HepG2 (cell line): ENCODE measurements at regions not wholly inside any gene's neighbourhood (a gene's known extent, or its start where the extent isn't known, plus 50 kb on each side); places are given as distances from the start of the nearest gene placed in this dataset.

Experiments used
- ATAC-seq: fragments of 200-7000 bp; cut with Tn5 transposase; 3 replicates; pipeline ENCODE4 v1.9.1; 2020; ENCODE audit warnings: mild to moderate bottlenecking, moderate library complexity
- BruUV-seq: library from RNA; stranded (reverse); fragments of 400-500 nt; replicated peaks from 2 replicates; lab custom pipeline; 2021; lab: Mats Ljungman, UMichigan
- CTCF ChIA-PET: fragments of 300-600 bp; formaldehyde crosslinking; extraction: SDS; loops from one replicate; lab custom pipeline; 2021; ENCODE audit warnings: low total read pairs, inconsistent platforms, low intra/inter-chr PET ratio; lab: Yijun Ruan, JAX
- POLR2A ChIA-PET: fragments of 350-600 bp; sonication (Branson Sonifier 250); formaldehyde crosslinking; loops from one replicate; lab custom pipeline; 2020; ENCODE audit warnings: antibody characterized with exemption, inconsistent platforms; lab: Yijun Ruan, JAX
- DNase-seq: peaks from one replicate; pipeline ENCODE4 v3.0.0-alpha.2; 2015; ENCODE audit warnings: low spot score
- FAIRE-seq: peaks from 3 replicates; lab custom pipeline; 2011; peaks lifted over from hg19 to GRCh38; lab: Jason Lieb, UNC
- H2AFZ ChIP-seq: one replicate; pipeline ENCODE4 v1.6.1; 2011; ENCODE audit warnings: low read length, inconsistent platforms
- H3K27ac ChIP-seq: fragments of 300-600 bp; 3 replicates; pipeline ENCODE4 v1.8.0; 2011; ENCODE audit warnings: mixed run types, mild to moderate bottlenecking, mixed read lengths, low read length, inconsistent platforms; ENCODE audit not compliant: insufficient read depth; ENCODE audit errors: extremely low read length
- H3K27me3 ChIP-seq, 2 experiments: fragments of 200-600 bp in 1 of 2; 2 replicates in 1 of 2; 3 replicates in 1 of 2; pipeline versions ENCODE4 v1.6.0 to v1.8.0; 2011; ENCODE audit warnings: low read length in 2 of 2, mild to moderate bottlenecking in 2 of 2, moderate library complexity in 2 of 2, inconsistent platforms in 1 of 2; ENCODE audit not compliant: insufficient read depth in 2 of 2, control insufficient read depth in 1 of 2
- H3K36me3 ChIP-seq, 2 experiments: fragments of 200-600 bp in 1 of 2; replicated peaks in 1 of 2; 2 replicates in 1 of 2; 3 replicates in 1 of 2; pipeline versions ENCODE4 v1.5.1 to v1.8.0; 2011; ENCODE audit warnings: low read length in 2 of 2, inconsistent platforms in 1 of 2; ENCODE audit not compliant: insufficient read depth in 2 of 2, control insufficient read depth in 1 of 2
- H3K4me1 ChIP-seq: 2 replicates; pipeline ENCODE4 v1.5.1; 2012; ENCODE audit warnings: low read length, inconsistent platforms; ENCODE audit not compliant: insufficient read depth
- H3K4me2 ChIP-seq: 2 replicates; pipeline ENCODE4 v1.6.0; 2011; ENCODE audit warnings: low read depth, low read length, inconsistent platforms
- H3K4me3 ChIP-seq, 3 experiments: fragments of 200-600 bp in 1 of 3; sonication (generic), shearing (Covaris generic) in 1 of 3; replicated peaks in 1 of 3; 2 replicates each; pipeline ENCODE4 v1.5.1; 2011 to 2016; ENCODE audit warnings: low read length in 3 of 3, inconsistent platforms in 2 of 3, low read depth in 2 of 3, mild to moderate bottlenecking in 2 of 3, control low read depth in 1 of 3, mixed read lengths in 1 of 3; ENCODE audit not compliant: insufficient read depth in 1 of 3
- H3K79me2 ChIP-seq: one replicate; pipeline ENCODE4 v1.6.1; 2011; ENCODE audit warnings: low read length, inconsistent platforms; ENCODE audit not compliant: insufficient read depth
- H3K9ac ChIP-seq: 2 replicates; pipeline ENCODE4 v1.6.0; 2011; ENCODE audit warnings: mild to moderate bottlenecking, low read depth, low read length, inconsistent platforms; ENCODE audit not compliant: insufficient read depth
- H3K9me3 ChIP-seq: 2 replicates; pipeline ENCODE4 v1.5.1; 2012; ENCODE audit warnings: mild to moderate bottlenecking, low read length
- H4K20me1 ChIP-seq: 2 replicates; pipeline ENCODE4 v1.6.0; 2011; ENCODE audit warnings: inconsistent platforms, mild to moderate bottlenecking, low read length, moderate library complexity; ENCODE audit not compliant: insufficient read depth
- ATF1 ChIP-seq: IDR thresholded peaks from 2 replicates; pipeline ENCODE4 v1.6.1; 2016; ENCODE audit warnings: mild to moderate bottlenecking, control low read depth
- HDAC6 ChIP-seq: fragments of 200-600 bp; sonication (generic); IDR thresholded peaks from 2 replicates; pipeline ENCODE4 v1.7.0; 2017; ENCODE audit warnings: mild to moderate bottlenecking, antibody characterized with exemption, low read length, low read depth
- NCOA5 ChIP-seq: sonication (generic); formaldehyde crosslinking; IDR thresholded peaks from 2 replicates; pipeline ENCODE4 v1.4.0; 2020; ENCODE audit warnings: missing genetic modification reagents
- NFIB ChIP-seq: sonication (generic); formaldehyde crosslinking; IDR thresholded peaks from 2 replicates; pipeline ENCODE4 v1.9.0; 2021; ENCODE audit warnings: missing genetic modification reagents, mild to moderate bottlenecking, borderline replicate concordance
- RCOR2 ChIP-seq: IDR thresholded peaks from 2 replicates; pipeline ENCODE4 v1.6.1; 2016; ENCODE audit warnings: missing biosample characterization, missing genetic modification reagents
- ZFY ChIP-seq: sonication (generic); formaldehyde crosslinking; IDR thresholded peaks from 2 replicates; pipeline ENCODE4 v1.4.0; 2020; ENCODE audit warnings: missing genetic modification reagents
- ZNF264 ChIP-seq: sonication (generic); formaldehyde crosslinking; IDR thresholded peaks from 2 replicates; pipeline ENCODE4 v1.4.0; 2020; ENCODE audit warnings: missing genetic modification reagents
- ZNF562 ChIP-seq: sonication (generic); formaldehyde crosslinking; IDR thresholded peaks from 2 replicates; pipeline ENCODE4 v1.8.0; 2022; ENCODE audit warnings: missing genetic modification reagents, borderline replicate concordance
- ZNF780A ChIP-seq: sonication (generic); formaldehyde crosslinking; IDR thresholded peaks from 2 replicates; pipeline ENCODE4 v1.8.0; 2022; ENCODE audit warnings: mild to moderate bottlenecking, missing genetic modification reagents, moderate library complexity
- ZNF788 ChIP-seq: sonication (generic); formaldehyde crosslinking; IDR thresholded peaks from 2 replicates; pipeline ENCODE4 v1.5.0; 2020; ENCODE audit warnings: mild to moderate bottlenecking, missing genetic modification reagents, borderline replicate concordance
- in situ Hi-C: cut with HindIII; loops from 2 replicates; pipeline ENCODE4 v1.10.0; 2017; ENCODE audit warnings: low pct_unique_long_range_greater_than_20kb; ENCODE audit not compliant: extremely low pct_ligation_motif_present
- intact Hi-C: fragments of 100-400 bp; cut with micrococcal nuclease; formaldehyde crosslinking; loops from one replicate; pipeline ENCODE4 v1.10.0; 2022; ENCODE audit not compliant: unreplicated experiment
- TF ChIP-seq, protein P1 (sequence below): IDR thresholded peaks from 2 replicates; pipeline ENCODE4 v1.6.1; 2012; ENCODE audit warnings: inconsistent platforms
- TF ChIP-seq, protein P2 (sequence below): IDR thresholded peaks from 2 replicates; pipeline ENCODE4 v1.6.1; 2016; ENCODE audit warnings: low read depth, missing genetic modification reagents, missing compliant biosample characterization

DNA sequence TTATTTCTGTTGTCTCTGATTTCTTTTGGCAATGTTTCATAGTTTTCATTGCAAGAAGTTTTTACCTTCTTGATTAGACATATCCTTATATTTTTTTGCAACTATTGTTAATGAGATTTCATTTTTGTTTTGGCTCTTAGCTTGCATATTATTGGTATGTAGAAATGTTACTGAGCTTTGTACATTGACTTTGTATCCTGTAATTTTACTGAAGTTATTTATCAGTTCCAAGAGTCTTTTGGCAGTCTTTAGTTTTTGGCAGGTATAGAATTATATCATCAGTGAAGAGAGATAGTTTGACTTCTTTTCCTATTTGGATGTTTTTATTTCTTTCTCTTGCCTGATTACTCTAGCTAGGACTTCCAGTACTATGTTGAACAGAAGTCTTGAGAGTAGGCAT lies 375.7 kb downstream of the TDRD3 start:
- Histone ChIP-seq H4K20me1 (no peaks in the 10 kb centered on the region), H3K27me3 (no peaks in the 10 kb centered on the region; a peak in 1 of 5 replicates), H3K9me3 (peaks cover 19% of the 10 kb centered on the region), H3K27ac (no peak overlapping the region), H3K9ac (no peak overlapping the region), H3K36me3 (no peaks in the 10 kb centered on the region), H3K79me2 (no peaks in the 10 kb centered on the region), H2AFZ (no peak overlapping the region), H3K4me2 (no peak overlapping the region), H3K4me1 (no peaks in the 10 kb centered on the region), H3K4me3 (no peak overlapping the region)
- BruUV-seq, result no TSS peak
- TF ChIP-seq ZNF264 (CRISPR knock-in tag), result no peak
- no peak for TF ChIP-seq ZNF562 (CRISPR knock-in tag)
- TF ChIP-seq, protein P1, sequence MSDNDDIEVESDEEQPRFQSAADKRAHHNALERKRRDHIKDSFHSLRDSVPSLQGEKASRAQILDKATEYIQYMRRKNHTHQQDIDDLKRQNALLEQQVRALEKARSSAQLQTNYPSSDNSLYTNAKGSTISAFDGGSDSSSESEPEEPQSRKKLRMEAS, result no peak
- TF ChIP-seq RCOR2 (CRISPR knock-in tag), result no peak
- TF ChIP-seq, protein P2, sequence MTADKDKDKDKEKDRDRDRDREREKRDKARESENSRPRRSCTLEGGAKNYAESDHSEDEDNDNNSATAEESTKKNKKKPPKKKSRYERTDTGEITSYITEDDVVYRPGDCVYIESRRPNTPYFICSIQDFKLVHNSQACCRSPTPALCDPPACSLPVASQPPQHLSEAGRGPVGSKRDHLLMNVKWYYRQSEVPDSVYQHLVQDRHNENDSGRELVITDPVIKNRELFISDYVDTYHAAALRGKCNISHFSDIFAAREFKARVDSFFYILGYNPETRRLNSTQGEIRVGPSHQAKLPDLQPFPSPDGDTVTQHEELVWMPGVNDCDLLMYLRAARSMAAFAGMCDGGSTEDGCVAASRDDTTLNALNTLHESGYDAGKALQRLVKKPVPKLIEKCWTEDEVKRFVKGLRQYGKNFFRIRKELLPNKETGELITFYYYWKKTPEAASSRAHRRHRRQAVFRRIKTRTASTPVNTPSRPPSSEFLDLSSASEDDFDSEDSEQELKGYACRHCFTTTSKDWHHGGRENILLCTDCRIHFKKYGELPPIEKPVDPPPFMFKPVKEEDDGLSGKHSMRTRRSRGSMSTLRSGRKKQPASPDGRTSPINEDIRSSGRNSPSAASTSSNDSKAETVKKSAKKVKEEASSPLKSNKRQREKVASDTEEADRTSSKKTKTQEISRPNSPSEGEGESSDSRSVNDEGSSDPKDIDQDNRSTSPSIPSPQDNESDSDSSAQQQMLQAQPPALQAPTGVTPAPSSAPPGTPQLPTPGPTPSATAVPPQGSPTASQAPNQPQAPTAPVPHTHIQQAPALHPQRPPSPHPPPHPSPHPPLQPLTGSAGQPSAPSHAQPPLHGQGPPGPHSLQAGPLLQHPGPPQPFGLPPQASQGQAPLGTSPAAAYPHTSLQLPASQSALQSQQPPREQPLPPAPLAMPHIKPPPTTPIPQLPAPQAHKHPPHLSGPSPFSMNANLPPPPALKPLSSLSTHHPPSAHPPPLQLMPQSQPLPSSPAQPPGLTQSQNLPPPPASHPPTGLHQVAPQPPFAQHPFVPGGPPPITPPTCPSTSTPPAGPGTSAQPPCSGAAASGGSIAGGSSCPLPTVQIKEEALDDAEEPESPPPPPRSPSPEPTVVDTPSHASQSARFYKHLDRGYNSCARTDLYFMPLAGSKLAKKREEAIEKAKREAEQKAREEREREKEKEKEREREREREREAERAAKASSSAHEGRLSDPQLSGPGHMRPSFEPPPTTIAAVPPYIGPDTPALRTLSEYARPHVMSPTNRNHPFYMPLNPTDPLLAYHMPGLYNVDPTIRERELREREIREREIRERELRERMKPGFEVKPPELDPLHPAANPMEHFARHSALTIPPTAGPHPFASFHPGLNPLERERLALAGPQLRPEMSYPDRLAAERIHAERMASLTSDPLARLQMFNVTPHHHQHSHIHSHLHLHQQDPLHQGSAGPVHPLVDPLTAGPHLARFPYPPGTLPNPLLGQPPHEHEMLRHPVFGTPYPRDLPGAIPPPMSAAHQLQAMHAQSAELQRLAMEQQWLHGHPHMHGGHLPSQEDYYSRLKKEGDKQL (CRISPR knock-in tag), result no peak
- no peak for TF ChIP-seq ATF1 (CRISPR knock-in tag)
- TF ChIP-seq ZFY (CRISPR knock-in tag), result no peak
- no peak for TF ChIP-seq NCOA5
- no peak for TF ChIP-seq ZNF780A
- no peak for TF ChIP-seq ZNF788 (CRISPR knock-in tag)
- no peak for TF ChIP-seq HDAC6
- TF ChIP-seq NFIB (CRISPR knock-in tag), result no peak
- in situ Hi-C loops, result no loop called here
- no peak for DNase-seq
- POLR2A ChIA-PET, result no interaction called here
- intact Hi-C loops, result no loop called here
- no peak for FAIRE-seq
- no peak for ATAC-seq
- CTCF ChIA-PET, result no interaction called here
